Cerebellar cortex (tissue), 1 donor: ENCODE measurements at regions not wholly inside any gene's neighbourhood (a gene's known extent, or its start where the extent isn't known, plus 50 kb on each side); places are given as distances from the start of the nearest gene placed in this dataset.
"Not testable (repeated sequence)": the region's sequence is repeated elsewhere in the genome, so short reads cannot be mapped to it uniquely, and the experiment has no call there.

Experiments
- DNase-seq: peaks from one replicate; pipeline ENCODE4 v3.0.0-alpha.2; 2015; ENCODE audit warnings: low spot score

DNA sequence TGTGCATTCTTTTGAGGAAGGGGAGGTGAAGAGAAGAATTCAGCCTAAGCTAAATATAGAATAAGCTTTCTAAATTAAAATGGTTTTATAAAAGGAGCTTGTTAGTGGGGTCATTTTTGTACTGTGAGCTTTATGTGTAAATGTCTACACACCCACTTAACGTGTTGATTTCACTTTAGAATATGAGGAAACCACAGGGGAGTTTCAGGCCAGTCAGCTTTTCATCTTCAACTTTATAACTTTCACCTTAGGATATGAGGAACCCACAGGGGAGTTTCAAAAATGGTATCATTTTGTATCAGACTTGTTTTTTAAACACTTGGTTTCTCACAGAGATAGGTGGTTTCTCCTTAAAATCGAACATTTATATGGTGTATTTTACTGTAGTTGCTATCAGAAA is 120.7 kb upstream of the NIPA1 start:
- not testable (repeated sequence) for DNase-seq

DNA sequence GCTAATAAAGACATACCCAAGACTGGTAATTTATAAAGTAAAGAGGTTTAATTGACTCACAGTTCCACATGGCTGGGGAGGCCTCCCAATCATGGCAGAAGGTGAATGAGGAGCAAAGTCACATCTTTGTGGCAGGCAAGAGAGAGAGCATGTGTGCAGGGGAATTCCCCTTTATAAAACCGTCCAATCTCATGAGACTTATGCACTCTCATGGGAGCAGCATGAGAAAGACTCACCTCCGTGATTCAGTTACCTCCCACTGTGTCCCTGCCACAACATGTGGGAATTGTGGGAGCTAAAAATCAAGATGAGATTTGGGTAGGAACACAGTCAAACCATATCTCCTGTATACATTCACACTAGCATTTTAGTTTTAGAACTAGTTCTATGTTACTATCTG is 101.7 kb upstream of the NIPA1 start:
- not testable (repeated sequence) for DNase-seq

DNA sequence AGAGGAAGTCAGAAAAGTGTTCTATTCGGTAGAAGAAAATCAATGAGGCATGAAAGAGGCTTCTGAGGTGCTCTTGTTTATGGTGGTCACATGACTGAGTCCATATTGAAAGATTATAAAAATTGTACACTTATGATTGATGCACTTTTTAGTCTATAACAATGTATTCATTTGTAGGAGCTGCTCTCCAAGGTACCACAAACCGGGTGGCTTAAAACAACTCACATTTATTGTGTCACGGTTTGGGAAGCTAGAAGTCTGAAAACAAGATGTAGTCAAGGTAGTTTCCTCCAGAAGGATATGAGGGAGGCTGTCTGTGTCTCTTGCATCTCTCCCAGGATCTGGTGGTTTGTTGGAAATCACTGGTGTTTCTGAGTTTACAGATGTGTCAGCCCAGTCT is 86.6 kb upstream of the NIPA1 start:
- DNase-seq: not testable (repeated sequence)

DNA sequence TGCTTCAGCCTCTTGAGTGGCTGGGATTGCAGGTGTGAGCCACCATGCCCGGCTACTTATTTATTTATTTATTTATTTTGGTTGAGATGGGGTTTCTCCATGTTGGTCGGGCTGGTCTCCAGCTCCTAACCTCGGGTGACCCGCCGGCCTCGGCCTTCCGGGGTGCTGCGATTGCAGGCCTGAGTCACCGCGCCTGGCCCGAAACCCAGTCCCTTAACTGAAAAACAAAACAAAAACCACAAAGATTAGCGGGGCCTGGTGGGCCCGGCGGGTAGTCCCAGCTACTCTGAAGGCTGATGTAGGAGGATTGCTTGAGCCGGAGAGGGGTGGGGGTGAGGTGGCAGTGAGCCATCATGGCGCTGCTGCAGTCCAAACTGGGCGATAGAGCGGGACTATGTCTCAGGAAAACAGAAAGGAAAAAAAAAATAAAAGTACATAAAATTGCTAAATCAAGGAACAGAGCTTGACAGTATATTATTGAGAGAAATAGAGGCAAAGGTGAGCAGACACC is 75.6 kb upstream of the NIPA1 start:
- not testable (repeated sequence) for DNase-seq

DNA sequence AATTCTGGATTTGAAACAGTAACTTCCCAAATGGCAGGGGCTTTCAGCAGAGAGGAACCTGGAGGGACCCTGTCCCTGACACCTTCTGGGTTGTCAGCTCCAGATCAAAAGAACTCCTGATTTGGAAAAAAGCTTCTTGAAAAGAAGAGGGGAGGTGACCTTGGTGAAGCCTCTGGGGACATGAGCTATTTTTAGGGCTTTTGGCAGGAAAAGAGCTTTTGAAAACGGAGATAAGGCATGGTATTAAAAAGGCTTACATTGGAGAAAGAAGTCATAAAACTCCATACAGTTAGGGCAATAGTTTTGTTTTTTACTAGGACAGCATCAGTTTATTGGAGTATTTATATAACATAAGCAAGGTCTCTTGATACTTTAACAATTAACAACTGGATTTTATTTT is 72.5 kb upstream of the NIPA1 start:
- not testable (repeated sequence) for DNase-seq

DNA sequence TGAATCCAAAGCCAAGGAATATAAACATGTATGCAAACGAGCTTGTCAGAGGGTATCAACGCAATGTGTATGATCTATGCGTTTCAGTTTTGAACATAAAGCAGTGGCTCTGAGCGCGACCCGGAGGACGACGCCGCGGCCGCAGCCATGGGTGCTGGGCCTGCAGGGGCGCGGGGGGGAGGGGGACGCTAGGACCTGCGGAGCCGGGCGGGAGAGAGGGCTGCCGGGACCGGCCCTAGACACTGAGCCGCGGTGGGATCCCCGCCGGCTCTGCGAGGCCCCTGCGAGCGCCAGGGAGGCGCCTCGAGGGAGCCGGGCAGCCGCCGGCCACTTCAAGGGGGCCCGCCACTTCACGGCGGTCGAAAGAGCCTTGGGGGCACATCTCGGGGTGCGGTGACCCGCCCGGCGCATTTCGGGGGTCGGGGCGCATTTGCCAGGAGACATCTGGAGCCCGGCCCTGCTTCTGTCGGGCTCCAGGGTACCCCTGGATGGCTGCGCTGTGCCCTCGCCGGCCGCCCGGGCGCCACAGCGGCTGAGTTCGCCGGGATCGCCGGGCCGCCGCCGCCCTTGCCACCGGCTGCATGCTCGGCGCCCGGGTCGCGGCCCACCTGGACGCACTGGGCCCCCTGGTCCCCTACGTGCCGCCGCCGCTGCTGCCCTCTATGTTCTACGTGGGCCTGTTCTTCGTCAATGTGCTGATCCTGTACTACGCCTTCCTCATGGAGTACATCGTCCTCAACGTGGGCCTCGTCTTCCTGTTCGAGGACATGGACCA is 71.9 kb upstream of the NIPA1 start:
- not testable (repeated sequence) for DNase-seq

GRCh38 chr15:22715133-22715845 is 71.2 kb upstream of the NIPA1 start:
- DNase-seq: not testable (repeated sequence)

DNA sequence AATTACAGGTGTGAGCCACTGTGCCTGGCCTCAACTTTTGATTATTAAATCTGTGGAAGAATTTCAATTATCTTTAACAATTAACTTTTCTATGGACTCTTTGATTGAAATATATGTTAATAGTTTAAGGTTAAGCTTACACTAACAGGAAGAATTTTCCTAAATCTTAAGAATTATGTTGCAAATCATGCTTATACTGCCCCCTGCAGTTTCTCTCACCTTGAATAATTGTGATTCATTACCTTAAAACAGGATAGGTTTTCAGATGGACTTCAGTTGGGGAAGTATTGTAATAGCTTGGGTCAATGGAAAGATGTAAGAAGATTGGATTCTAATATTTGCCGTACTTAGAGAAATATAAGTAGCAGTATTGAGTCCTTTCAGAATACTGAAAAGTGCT is 66.5 kb upstream of the NIPA1 start:
- not testable (repeated sequence) for DNase-seq

GRCh38 chr15:22726104-22726503 is 60.3 kb upstream of the NIPA1 start:
- DNase-seq: not testable (repeated sequence)

- DNase-seq: not testable (repeated sequence)
Observed at GRCh38 chr15:22735067-22735466, 51.4 kb upstream of the NIPA1 start.

DNA sequence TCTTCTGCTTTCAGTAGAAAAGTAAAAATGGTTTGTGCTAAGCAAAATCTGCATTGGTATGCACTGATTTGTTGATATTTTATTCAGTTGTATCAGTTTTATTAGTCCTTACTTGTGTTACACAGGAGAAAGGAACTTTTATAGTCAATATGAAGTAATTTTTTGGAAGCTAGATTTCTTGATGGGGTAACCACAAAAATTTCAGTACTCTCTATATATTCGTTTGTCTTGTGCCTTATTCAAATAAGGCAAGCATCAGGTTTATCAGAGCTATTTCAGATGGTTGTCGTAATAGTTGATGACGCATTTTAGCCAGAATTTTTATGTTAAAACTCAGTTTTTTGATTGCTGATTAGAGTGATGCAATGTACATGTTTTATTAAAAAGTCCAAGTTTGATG is 50.7 kb upstream of the NIPA1 start:
- DNase-seq: no peak

GRCh38 chr15:22736200-22736599 is 50.2 kb upstream of the NIPA1 start:
- DNase-seq: not testable (repeated sequence)
